ENCODE measurements at regions not wholly inside any gene's neighbourhood (a gene's known extent, or its start where the extent isn't known, plus 50 kb on each side); places are given as distances from the start of the nearest gene placed in this dataset.

DNA sequence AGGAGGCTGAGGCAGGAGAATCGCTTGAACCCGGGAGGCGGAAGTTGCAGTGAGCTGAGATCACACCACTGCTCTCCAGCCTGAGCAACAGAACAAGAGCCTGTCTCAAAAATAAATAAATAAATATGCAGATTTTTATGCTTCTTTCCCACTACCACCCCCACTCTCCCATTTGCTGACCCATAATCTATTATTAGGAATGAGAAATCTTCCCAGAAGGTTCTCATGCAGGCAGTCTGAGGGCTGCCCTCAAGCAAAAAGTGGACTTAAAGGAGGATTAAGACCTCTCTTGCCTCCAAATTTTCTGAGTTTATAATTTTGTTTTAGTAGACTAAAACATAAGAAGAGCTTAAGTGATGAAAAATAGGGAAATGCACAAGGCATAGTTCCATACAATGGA, 85.2 kb upstream of the TOMM7 start:
- TF ChIP-seq, protein P1, sequence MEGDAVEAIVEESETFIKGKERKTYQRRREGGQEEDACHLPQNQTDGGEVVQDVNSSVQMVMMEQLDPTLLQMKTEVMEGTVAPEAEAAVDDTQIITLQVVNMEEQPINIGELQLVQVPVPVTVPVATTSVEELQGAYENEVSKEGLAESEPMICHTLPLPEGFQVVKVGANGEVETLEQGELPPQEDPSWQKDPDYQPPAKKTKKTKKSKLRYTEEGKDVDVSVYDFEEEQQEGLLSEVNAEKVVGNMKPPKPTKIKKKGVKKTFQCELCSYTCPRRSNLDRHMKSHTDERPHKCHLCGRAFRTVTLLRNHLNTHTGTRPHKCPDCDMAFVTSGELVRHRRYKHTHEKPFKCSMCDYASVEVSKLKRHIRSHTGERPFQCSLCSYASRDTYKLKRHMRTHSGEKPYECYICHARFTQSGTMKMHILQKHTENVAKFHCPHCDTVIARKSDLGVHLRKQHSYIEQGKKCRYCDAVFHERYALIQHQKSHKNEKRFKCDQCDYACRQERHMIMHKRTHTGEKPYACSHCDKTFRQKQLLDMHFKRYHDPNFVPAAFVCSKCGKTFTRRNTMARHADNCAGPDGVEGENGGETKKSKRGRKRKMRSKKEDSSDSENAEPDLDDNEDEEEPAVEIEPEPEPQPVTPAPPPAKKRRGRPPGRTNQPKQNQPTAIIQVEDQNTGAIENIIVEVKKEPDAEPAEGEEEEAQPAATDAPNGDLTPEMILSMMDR (IDR thresholded peaks at IDR 0.05; ENCODE audit: extremely low read depth in 1 of 2, insufficient read depth in 1 of 2, low read depth in 1 of 2, low read length in 2 of 2) = no peak
- TF ChIP-seq POLR2A (IDR thresholded peaks at IDR 0.05; ENCODE audit: low read depth, low read length) (no peak), POLR2AphosphoS5 (IDR thresholded peaks at IDR 0.05; ENCODE audit: insufficient read depth, low read depth, low read length) (no peak)
